ENCODE measurements at regions not wholly inside any gene's neighbourhood (a gene's known extent, or its start where the extent isn't known, plus 50 kb on each side); places are given as distances from the start of the nearest gene placed in this dataset.
A peak's percentile ranks its signal among the peaks of the same experiment; 100 is the strongest.

DNA sequence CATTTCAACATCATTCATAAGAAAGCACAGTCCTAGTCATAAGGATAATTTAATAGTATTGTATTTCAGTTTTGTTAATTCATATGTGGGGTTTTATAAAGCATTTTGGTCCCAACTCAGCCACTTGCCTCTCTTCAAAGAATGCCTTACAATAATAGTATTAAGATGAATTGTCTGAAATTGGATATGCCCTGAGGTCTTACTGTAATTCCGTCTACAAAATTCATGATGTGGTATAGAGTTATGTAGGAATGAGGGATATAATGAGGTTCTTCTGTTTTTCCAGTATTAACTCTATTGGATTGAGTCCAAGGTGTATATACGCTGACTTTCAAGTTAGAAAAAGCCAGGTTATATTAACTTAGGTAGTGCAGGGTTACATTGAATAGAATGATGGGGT lies 177.0 kb downstream of the GOLIM4 start:
- TF ChIP-seq, protein P1, sequence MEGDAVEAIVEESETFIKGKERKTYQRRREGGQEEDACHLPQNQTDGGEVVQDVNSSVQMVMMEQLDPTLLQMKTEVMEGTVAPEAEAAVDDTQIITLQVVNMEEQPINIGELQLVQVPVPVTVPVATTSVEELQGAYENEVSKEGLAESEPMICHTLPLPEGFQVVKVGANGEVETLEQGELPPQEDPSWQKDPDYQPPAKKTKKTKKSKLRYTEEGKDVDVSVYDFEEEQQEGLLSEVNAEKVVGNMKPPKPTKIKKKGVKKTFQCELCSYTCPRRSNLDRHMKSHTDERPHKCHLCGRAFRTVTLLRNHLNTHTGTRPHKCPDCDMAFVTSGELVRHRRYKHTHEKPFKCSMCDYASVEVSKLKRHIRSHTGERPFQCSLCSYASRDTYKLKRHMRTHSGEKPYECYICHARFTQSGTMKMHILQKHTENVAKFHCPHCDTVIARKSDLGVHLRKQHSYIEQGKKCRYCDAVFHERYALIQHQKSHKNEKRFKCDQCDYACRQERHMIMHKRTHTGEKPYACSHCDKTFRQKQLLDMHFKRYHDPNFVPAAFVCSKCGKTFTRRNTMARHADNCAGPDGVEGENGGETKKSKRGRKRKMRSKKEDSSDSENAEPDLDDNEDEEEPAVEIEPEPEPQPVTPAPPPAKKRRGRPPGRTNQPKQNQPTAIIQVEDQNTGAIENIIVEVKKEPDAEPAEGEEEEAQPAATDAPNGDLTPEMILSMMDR (IDR thresholded peaks at IDR 0.05; ENCODE audit: low read depth, low read length, missing control alignments) = no peak
- Histone ChIP-seq H3K4me3 (ENCODE audit: low read depth, low read length) (no peak overlapping the region), H3K36me3 (replicated peaks) (no peaks in the 10 kb centered on the region), H3K27me3 (replicated peaks) (no peaks in the 10 kb centered on the region), H3K27ac (no peak overlapping the region)
- in situ Hi-C loops (cut with HindIII; ENCODE audit: low pct_ligation_motif_present, low sequenced_read_pairs) = no loop called here
- no peak for DNase-seq

DNA sequence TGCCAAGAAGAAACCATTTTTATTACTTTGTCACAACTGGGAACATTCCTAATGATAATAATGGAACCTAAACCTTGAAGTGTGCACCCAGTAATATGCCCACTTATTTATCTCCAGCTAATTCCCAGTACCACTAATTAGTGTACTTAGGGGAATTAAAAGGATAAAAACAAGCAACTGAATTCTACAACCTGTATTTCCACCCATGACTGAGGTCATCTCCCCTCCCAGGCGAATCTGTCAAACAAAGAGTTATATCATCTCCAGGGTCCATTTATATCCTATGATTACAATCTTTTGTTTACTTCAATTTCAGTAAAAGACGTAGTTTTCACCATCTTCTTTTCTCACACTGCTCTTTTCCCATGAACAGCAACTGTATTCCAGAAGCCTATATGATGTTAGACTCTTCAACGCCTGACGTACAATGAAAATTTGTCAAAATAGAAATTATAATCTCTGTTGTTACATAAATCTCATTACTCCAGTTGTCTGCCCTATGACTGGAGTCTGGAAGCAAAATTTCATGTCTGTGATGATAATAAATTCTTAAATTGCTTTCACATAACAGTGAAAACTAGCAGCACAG lies 177.6 kb downstream of the GOLIM4 start:
- no peaks in the 10 kb centered on the region for H3K36me3 ChIP-seq (replicated peaks)
- no peak overlapping the region for H3K4me3 ChIP-seq (ENCODE audit: low read depth, low read length)
- in situ Hi-C loops (cut with HindIII; ENCODE audit: low pct_ligation_motif_present, low sequenced_read_pairs) = no loop called here
- TF ChIP-seq, protein P1 (IDR thresholded peaks at IDR 0.05; ENCODE audit: low read depth, low read length, missing control alignments) = no peak
- DNase-seq = no peak
- no peaks in the 10 kb centered on the region for H3K27me3 ChIP-seq (replicated peaks)
- no peak overlapping the region for H3K27ac ChIP-seq

DNA sequence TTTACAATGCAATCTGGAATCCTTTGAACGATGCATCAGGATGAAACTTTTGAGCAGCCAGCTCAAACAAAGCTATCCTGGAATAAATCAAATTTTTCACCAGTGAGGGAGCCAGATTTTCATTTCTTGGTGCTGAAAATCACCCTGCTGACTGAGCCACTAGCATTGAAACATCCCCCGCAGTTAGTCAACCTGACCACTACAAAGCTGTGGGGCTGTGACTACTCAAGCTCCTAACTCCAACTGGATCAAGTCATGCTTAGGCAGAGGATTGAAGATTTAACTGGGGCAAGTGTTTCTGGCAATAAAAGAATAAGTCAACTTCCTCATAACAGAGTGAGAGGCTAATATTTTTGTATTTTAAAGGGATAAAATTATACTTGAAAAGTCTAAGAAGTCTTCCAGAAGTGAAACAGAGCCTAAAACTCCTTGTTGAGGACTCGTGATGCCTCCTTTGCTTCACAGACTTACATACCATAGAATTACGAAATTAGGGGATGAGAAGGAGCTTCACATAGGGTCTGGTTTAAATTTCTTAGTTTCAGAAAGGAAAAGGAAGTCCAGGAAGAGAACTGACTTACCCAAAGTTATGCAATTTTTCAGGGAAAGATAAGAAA lies 177.8 kb downstream of the SERPINI1 start:
- H3K27me3 ChIP-seq (replicated peaks) = no peaks in the 10 kb centered on the region
- peak; percentile 35 for DNase-seq
- TF ChIP-seq, protein P1 (IDR thresholded peaks at IDR 0.05; ENCODE audit: low read depth, low read length, missing control alignments) = peak; percentile 47
- H3K27ac ChIP-seq = no peak overlapping the region
- no peaks in the 10 kb centered on the region for H3K36me3 ChIP-seq (replicated peaks)
- no peak overlapping the region for H3K4me3 ChIP-seq (ENCODE audit: low read depth, low read length)
- in situ Hi-C loops (cut with HindIII; ENCODE audit: low pct_ligation_motif_present, low sequenced_read_pairs) = no loop called here

DNA sequence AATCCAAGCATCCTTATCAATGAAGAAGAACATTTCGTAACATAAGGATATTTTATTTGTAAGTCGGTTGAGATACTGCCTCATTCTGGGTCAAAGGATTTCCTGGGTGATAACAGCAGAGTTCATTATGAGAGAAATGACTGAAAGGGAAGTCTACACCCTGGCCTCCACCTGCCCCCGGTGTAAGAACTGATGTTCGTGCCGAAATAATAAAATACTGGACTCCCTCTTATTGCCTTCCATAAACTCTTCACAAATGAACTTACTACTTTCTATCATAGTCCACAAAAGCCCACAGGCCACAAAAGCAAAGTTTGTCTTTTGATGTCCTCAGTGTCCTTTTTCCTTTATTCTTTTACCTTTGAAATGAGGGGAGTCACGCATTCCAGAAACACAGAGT lies 174.4 kb downstream of the SERPINI1 start:
- in situ Hi-C loops (cut with HindIII; ENCODE audit: low pct_ligation_motif_present, low sequenced_read_pairs) = no loop called here
- Histone ChIP-seq H3K27me3 (replicated peaks) (no peaks in the 10 kb centered on the region), H3K4me3 (ENCODE audit: low read depth, low read length) (no peak overlapping the region), H3K27ac (no peak overlapping the region), H3K36me3 (replicated peaks) (no peaks in the 10 kb centered on the region)
- TF ChIP-seq, protein P1 (IDR thresholded peaks at IDR 0.05; ENCODE audit: low read depth, low read length, missing control alignments) = no peak
- no peak for DNase-seq

DNA sequence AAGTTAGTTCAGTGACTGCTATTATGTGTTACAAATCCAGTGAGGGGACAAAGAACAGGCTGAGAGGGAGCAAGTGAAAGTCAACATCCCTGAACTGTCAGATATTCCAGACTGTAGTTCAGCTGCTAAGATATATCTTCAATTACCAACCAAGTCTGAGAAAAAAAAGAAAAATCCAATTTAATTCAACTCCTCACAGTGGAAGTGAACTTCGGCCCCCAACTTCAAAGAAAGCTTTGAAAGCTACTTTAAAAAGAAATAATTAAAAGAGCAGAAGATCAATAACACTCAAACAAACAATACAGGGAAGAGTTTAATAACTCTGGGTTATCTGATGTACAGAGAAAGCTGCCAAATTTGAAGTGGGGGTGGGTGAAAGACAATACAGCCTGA lies 174.0 kb downstream of the SERPINI1 start:
- no peak overlapping the region for H3K27ac ChIP-seq
- H3K27me3 ChIP-seq (replicated peaks) = no peaks in the 10 kb centered on the region
- TF ChIP-seq, protein P1 (IDR thresholded peaks at IDR 0.05; ENCODE audit: low read depth, low read length, missing control alignments) = no peak
- in situ Hi-C loops (cut with HindIII; ENCODE audit: low pct_ligation_motif_present, low sequenced_read_pairs) = no loop called here
- H3K36me3 ChIP-seq (replicated peaks) = no peaks in the 10 kb centered on the region
- no peak overlapping the region for H3K4me3 ChIP-seq (ENCODE audit: low read depth, low read length)
- DNase-seq = no peak
